IMR-90 (cell line): ENCODE measurements at regions not wholly inside any gene's neighbourhood (a gene's known extent, or its start where the extent isn't known, plus 50 kb on each side); places are given as distances from the start of the nearest gene placed in this dataset.

ENCODE experiments used
- ATAC-seq: fragments of 200-7000 bp; cut with Tn5 transposase; 2 replicates; pipeline ENCODE4 v1.9.1; 2020; ENCODE audit warnings: low read depth, mild to moderate bottlenecking, moderate library complexity
- BruUV-seq: library from RNA; stranded (reverse); fragments of 400-500 nt; replicated peaks from 2 replicates; lab custom pipeline; 2021; lab: Mats Ljungman, UMichigan
- CTCF ChIA-PET: fragments of 300-600 bp; formaldehyde crosslinking; extraction: SDS; loops from one replicate; lab custom pipeline; 2021; ENCODE audit warnings: antibody characterized with exemption; lab: Yijun Ruan, JAX
- POLR2A ChIA-PET: fragments of 300-600 bp; sonication (Branson Sonifier 250); formaldehyde crosslinking; loops from one replicate; lab custom pipeline; 2022; ENCODE audit warnings: antibody characterized with exemption; ENCODE audit not compliant: unreplicated experiment; lab: Charles Lee
- DNase-seq: peaks from one replicate; pipeline ENCODE4 v3.0.0; 2013
- H2AFZ ChIP-seq: replicated peaks from 2 replicates; pipeline ENCODE3; 2013; ENCODE audit warnings: low read length, mild to moderate bottlenecking; ENCODE audit not compliant: poor library complexity
- H2AK5ac ChIP-seq: 2 replicates; pipeline ENCODE4 v1.6.1; 2013; ENCODE audit warnings: low read depth, low read length, inconsistent platforms
- H2AK9ac ChIP-seq: replicated peaks from 2 replicates; pipeline ENCODE3; 2013; ENCODE audit warnings: mild to moderate bottlenecking, low read depth, low read length, moderate library complexity; ENCODE audit not compliant: poor library complexity
- H2BK120ac ChIP-seq: 2 replicates; pipeline ENCODE4 v1.6.1; 2013; ENCODE audit warnings: low read depth, low read length, inconsistent platforms
- H2BK15ac ChIP-seq: 3 replicates; pipeline ENCODE4 v1.6.1; 2013; ENCODE audit warnings: low read depth, low read length, inconsistent platforms
- H2BK20ac ChIP-seq: 2 replicates; pipeline ENCODE4 v1.6.1; 2013; ENCODE audit warnings: low read depth, mild to moderate bottlenecking, inconsistent platforms, low read length, moderate library complexity
- H2BK5ac ChIP-seq: 2 replicates; pipeline ENCODE4 v1.6.1; 2013; ENCODE audit warnings: mild to moderate bottlenecking, low read depth, low read length, inconsistent platforms; ENCODE audit not compliant: poor library complexity, severe bottlenecking
- H3K14ac ChIP-seq: replicated peaks from 2 replicates; pipeline ENCODE4 v1.6.1; 2013; ENCODE audit warnings: low read depth, low read length, inconsistent platforms
- H3K18ac ChIP-seq: 2 replicates; pipeline ENCODE4 v1.6.1; 2013; ENCODE audit warnings: low read depth, low read length, control low read depth
- H3K23ac ChIP-seq: 2 replicates; pipeline ENCODE4 v1.6.1; 2013; ENCODE audit warnings: low read depth, low read length, inconsistent platforms
- H3K27ac ChIP-seq: 2 replicates; pipeline ENCODE4 v1.5.1; 2013; ENCODE audit warnings: mild to moderate bottlenecking, control low read depth, low read length; ENCODE audit not compliant: insufficient read depth
- H3K27me3 ChIP-seq: 2 replicates; pipeline ENCODE4 v1.6.1; 2013; ENCODE audit warnings: low read length; ENCODE audit not compliant: control insufficient read depth, insufficient read depth
- H3K36me3 ChIP-seq: 2 replicates; pipeline ENCODE4 v1.6.1; 2013; ENCODE audit warnings: low read length, mixed read lengths; ENCODE audit not compliant: control insufficient read depth, insufficient read depth
- H3K4ac ChIP-seq: 2 replicates; pipeline ENCODE4 v1.6.1; 2013; ENCODE audit warnings: low read depth, low read length, inconsistent platforms
- H3K4me1 ChIP-seq: 2 replicates; pipeline ENCODE4 v1.6.1; 2013; ENCODE audit warnings: low read length, mixed read lengths; ENCODE audit not compliant: control insufficient read depth, insufficient read depth
- H3K4me2 ChIP-seq: 2 replicates; pipeline ENCODE4 v1.6.1; 2013; ENCODE audit warnings: low read depth, mild to moderate bottlenecking, control low read depth, low read length, moderate library complexity
- H3K4me3 ChIP-seq: 2 replicates; pipeline ENCODE4 v1.5.1; 2013; ENCODE audit warnings: low read depth, mild to moderate bottlenecking, control low read depth, low read length, moderate library complexity; ENCODE audit not compliant: insufficient read depth
- H3K56ac ChIP-seq: 2 replicates; pipeline ENCODE4 v1.6.1; 2013; ENCODE audit warnings: low read length, inconsistent platforms; ENCODE audit not compliant: insufficient read depth; ENCODE audit errors: extremely low read depth
- H3K79me1 ChIP-seq, 2 experiments: 2 replicates each; pipeline ENCODE4 v1.6.1; 2013; ENCODE audit warnings: low read length in 2 of 2, inconsistent platforms in 1 of 2, low read depth in 1 of 2
- H3K9ac ChIP-seq: 2 replicates; pipeline ENCODE4 v1.6.1; 2013; ENCODE audit warnings: low read depth, low read length, control low read depth
- H3K9me1 ChIP-seq: 2 replicates; pipeline ENCODE4 v1.6.1; 2013; ENCODE audit warnings: low read length, inconsistent platforms; ENCODE audit not compliant: insufficient read depth
- H3K9me3 ChIP-seq: 2 replicates; pipeline ENCODE4 v1.6.1; 2013; ENCODE audit warnings: low read length; ENCODE audit not compliant: control insufficient read depth, insufficient read depth
- H4K20me1 ChIP-seq: 2 replicates; pipeline ENCODE4 v1.6.1; 2013; ENCODE audit warnings: low read length, inconsistent platforms; ENCODE audit not compliant: insufficient read depth
- H4K5ac ChIP-seq: 2 replicates; pipeline ENCODE4 v1.6.1; 2013; ENCODE audit warnings: mild to moderate bottlenecking, low read depth, low read length, control low read depth
- H4K8ac ChIP-seq, 2 experiments: 2 replicates each; pipeline ENCODE4 v1.6.1; 2013; ENCODE audit warnings: low read depth in 2 of 2, low read length in 2 of 2, control low read depth in 1 of 2, inconsistent platforms in 1 of 2
- H4K91ac ChIP-seq: 2 replicates; pipeline ENCODE4 v1.6.1; 2013; ENCODE audit warnings: low read depth, low read length, inconsistent platforms; ENCODE audit not compliant: insufficient read depth
- CEBPB ChIP-seq: IDR thresholded peaks from 2 replicates; pipeline ENCODE4 v1.6.1; 2012; ENCODE audit warnings: low read depth, low read length, improper control_type of control experiment
- CHD1 ChIP-seq: IDR thresholded peaks from 2 replicates; pipeline ENCODE4 v1.6.1; 2012; ENCODE audit warnings: low read depth, low read length, improper control_type of control experiment
- MAFK ChIP-seq: IDR thresholded peaks from 2 replicates; pipeline ENCODE4 v1.6.1; 2012; ENCODE audit warnings: low read depth, low read length, improper control_type of control experiment
- MAZ ChIP-seq: IDR thresholded peaks from 2 replicates; pipeline ENCODE4 v1.6.1; 2012; ENCODE audit warnings: low read depth, mild to moderate bottlenecking, low read length, improper control_type of control experiment, moderate library complexity, borderline replicate concordance
- MXI1 ChIP-seq: IDR thresholded peaks from 2 replicates; pipeline ENCODE4 v1.6.1; 2012; ENCODE audit warnings: low read depth, mild to moderate bottlenecking, low read length, moderate library complexity, borderline replicate concordance
- NFE2L2 ChIP-seq: fragments of 150-350 bp; IDR thresholded peaks from 2 replicates; pipeline ENCODE4 v1.6.1; 2016; ENCODE audit warnings: low read depth, mild to moderate bottlenecking, low read length
- POLR2A ChIP-seq: IDR thresholded peaks from 2 replicates; pipeline ENCODE4 v1.6.1; 2012; ENCODE audit warnings: mild to moderate bottlenecking, low read depth, low read length
- RAD21 ChIP-seq: IDR thresholded peaks from 2 replicates; pipeline ENCODE4 v1.6.1; 2012; ENCODE audit warnings: low read length, improper control_type of control experiment
- WGBS, 2 experiments: methylation state at CpG; one replicate each; pipeline versions ENCODE4 v1.1.5 to v1.1.7; 2013; ENCODE audit warnings: missing lambda C conversion rate in 2 of 2; ENCODE audit not compliant: insufficient read length in 1 of 2; ENCODE audit errors: extremely low coverage in 2 of 2; 5-methylcytosine and 5-hydroxymethylcytosine counted together
- dilution Hi-C: fragments of 300-500 bp; cut with HindIII; formaldehyde crosslinking; loops from one replicate; pipeline ENCODE4 v1.14.3; 2018; ENCODE audit warnings: low sequenced_read_pairs; ENCODE audit not compliant: unreplicated experiment
- in situ Hi-C: fragments of 300-500 bp; cut with MboI; formaldehyde crosslinking; loops from 3 replicates; pipeline ENCODE4 v1.14.3; 2019; ENCODE audit warnings: low sequenced_read_pairs, inconsistent platforms, mixed read lengths
- intact Hi-C: fragments of 100-400 bp; cut with micrococcal nuclease; formaldehyde crosslinking; loops from 2 replicates; pipeline ENCODE4 v1.10.0; 2022

DNA sequence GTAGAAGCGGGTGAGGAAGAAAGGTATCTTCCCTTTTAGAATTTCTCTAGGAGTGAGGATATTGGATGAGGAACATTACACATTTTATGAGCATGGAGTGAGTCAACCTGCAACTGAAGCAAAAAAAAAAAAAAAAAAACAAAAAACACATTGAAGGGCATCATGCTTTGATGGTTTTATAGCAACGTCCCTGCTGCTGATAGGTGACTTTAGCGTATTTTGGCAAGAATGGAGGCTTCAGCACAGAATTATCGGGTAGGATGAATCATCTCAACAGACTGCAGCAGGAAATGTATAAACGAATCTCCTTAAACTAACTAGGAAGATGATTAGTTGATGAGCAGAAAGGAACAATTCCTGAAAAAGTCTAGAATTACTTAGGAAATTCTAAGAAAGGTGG is 1359.6 kb upstream of the ATXN8OS start:
- in situ Hi-C loops (no loop called here), intact Hi-C loops (no loop called here), dilution Hi-C loops (no loop called here)
- Histone ChIP-seq H3K18ac (no peak overlapping the region), H2AFZ (no peak overlapping the region), H3K9ac (no peak overlapping the region), H3K23ac (no peak overlapping the region), H2BK15ac (no peak overlapping the region), H2AK9ac (no peak overlapping the region), H3K4ac (no peak overlapping the region), H2BK20ac (no peak overlapping the region), H4K20me1 (no peaks in the 10 kb centered on the region), H4K5ac (no peak overlapping the region), H3K9me1 (no peaks in the 10 kb centered on the region), H3K27me3 (no peaks in the 10 kb centered on the region), H3K14ac (no peak overlapping the region), H2BK5ac (no peak overlapping the region), H3K56ac (no peak overlapping the region), H2AK5ac (no peak overlapping the region), H3K4me2 (no peak overlapping the region), H3K4me3 (no peak overlapping the region), H4K91ac (no peak overlapping the region), H3K27ac (no peak overlapping the region), H3K9me3 (no peaks in the 10 kb centered on the region), H2BK120ac (no peak overlapping the region), H4K8ac (no peak overlapping the region), H3K79me1 (no peaks in the 10 kb centered on the region), H3K4me1 (no peaks in the 10 kb centered on the region), H3K36me3 (no peaks in the 10 kb centered on the region)
- ATAC-seq (no peak), DNase-seq (no peak)
- BruUV-seq = no TSS peak
- no CpG with 5 or more reads among the region's 5 CpGs for WGBS, 2 experiments
- POLR2A ChIA-PET = no interaction called here
- CTCF ChIA-PET = no interaction called here
- TF ChIP-seq CHD1 (no peak), MAZ (no peak), POLR2A (no peak), RAD21 (no peak), NFE2L2 (no peak), MXI1 (no peak), MAFK (no peak), CEBPB (no peak)
